ENCODE measurements at regions not wholly inside any gene's neighbourhood (a gene's known extent, or its start where the extent isn't known, plus 50 kb on each side); places are given as distances from the start of the nearest gene placed in this dataset.

GRCh38 chr17:77502626-77503292 lies 362.0 kb downstream of the SEC14L1 start:
- TF ChIP-seq EZH2 (IDR thresholded peaks at IDR 0.05; ENCODE audit: low read depth) (no peak), CTCF (conservative IDR thresholded peaks at IDR 0.05) (no peak)
